ENCODE measurements at regions not wholly inside any gene's neighbourhood (a gene's known extent, or its start where the extent isn't known, plus 50 kb on each side); places are given as distances from the start of the nearest gene placed in this dataset.

DNA sequence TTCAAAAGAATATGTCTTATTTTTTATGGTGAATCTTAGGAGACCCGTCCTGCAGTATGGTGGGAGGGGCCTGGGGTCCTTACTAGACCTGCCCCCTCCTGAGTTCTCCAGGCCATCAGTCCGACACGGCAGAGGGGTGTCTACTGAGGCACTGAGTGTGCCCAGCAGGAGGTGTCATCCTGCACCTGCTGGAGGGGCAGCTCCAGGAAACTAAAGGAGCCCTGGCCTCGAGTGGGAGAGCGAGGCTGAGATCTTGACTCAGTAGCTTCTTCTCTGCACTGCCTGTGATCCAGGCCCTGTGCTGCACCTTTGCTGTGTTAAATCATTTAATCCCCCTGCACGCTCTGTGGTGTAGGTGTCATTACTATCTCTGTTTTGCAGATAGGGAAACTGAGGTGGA lies 587.7 kb downstream of the PTPRU start:
- TF ChIP-seq, protein P1, sequence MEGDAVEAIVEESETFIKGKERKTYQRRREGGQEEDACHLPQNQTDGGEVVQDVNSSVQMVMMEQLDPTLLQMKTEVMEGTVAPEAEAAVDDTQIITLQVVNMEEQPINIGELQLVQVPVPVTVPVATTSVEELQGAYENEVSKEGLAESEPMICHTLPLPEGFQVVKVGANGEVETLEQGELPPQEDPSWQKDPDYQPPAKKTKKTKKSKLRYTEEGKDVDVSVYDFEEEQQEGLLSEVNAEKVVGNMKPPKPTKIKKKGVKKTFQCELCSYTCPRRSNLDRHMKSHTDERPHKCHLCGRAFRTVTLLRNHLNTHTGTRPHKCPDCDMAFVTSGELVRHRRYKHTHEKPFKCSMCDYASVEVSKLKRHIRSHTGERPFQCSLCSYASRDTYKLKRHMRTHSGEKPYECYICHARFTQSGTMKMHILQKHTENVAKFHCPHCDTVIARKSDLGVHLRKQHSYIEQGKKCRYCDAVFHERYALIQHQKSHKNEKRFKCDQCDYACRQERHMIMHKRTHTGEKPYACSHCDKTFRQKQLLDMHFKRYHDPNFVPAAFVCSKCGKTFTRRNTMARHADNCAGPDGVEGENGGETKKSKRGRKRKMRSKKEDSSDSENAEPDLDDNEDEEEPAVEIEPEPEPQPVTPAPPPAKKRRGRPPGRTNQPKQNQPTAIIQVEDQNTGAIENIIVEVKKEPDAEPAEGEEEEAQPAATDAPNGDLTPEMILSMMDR (optimal IDR thresholded peaks at IDR 0.05 in 1 of 3, IDR thresholded peaks at IDR 0.05 in 1 of 3, conservative IDR thresholded peaks at IDR 0.05 in 1 of 3; ENCODE audit: extremely low read depth in 1 of 3, insufficient read depth in 2 of 3, low read length in 3 of 3): no peak
- no peak for TF ChIP-seq EZH2 (IDR thresholded peaks at IDR 0.05; ENCODE audit: low read length)

Measured in keratinocyte (primary cell).